MCF 10A (cell line): ENCODE measurements at regions not wholly inside any gene's neighbourhood (a gene's known extent, or its start where the extent isn't known, plus 50 kb on each side); places are given as distances from the start of the nearest gene placed in this dataset.
"Not testable (repeated sequence)": the region's sequence is repeated elsewhere in the genome, so short reads cannot be mapped to it uniquely, and the experiment has no call there.

Experiments used
- BruUV-seq: library from RNA; stranded (reverse); fragments of 400-500 nt; replicated peaks from 2 replicates; lab custom pipeline; 2021; lab: Mats Ljungman, UMichigan
- CTCF ChIA-PET: fragments of 300-600 bp; sonication (Branson Sonifier 250); formaldehyde crosslinking; extraction: SDS; loops from one replicate; lab custom pipeline; 2021; ENCODE audit warnings: antibody characterized with exemption, inconsistent platforms; lab: Yijun Ruan, JAX
- POLR2A ChIA-PET: fragments of 300-600, 350-650 bp; sonication (Branson Sonifier 250); formaldehyde crosslinking; extraction: SDS; loops from one replicate; lab custom pipeline; 2020; ENCODE audit warnings: antibody characterized with exemption, inconsistent platforms; lab: Yijun Ruan, JAX
- DNase-seq: peaks from one replicate; pipeline ENCODE4 v3.0.0-alpha.2; 2018; ENCODE audit not compliant: unreplicated experiment
- H3K27ac Mint-ChIP-seq: one replicate; pipeline ENCODE4 v1.8.0; 2022; ENCODE audit warnings: mild to moderate bottlenecking, low read depth, mixed read lengths; ENCODE audit not compliant: unreplicated experiment
- H3K27me3 Mint-ChIP-seq: one replicate; pipeline ENCODE4 v1.8.0; 2022; ENCODE audit warnings: mixed read lengths; ENCODE audit not compliant: insufficient read depth, unreplicated experiment
- H3K36me3 Mint-ChIP-seq: one replicate; pipeline ENCODE4 v1.8.0; 2022; ENCODE audit warnings: mild to moderate bottlenecking, moderate library complexity, mixed read lengths; ENCODE audit not compliant: insufficient read depth, unreplicated experiment
- H3K4me1 Mint-ChIP-seq: one replicate; pipeline ENCODE4 v1.8.0; 2022; ENCODE audit warnings: mixed read lengths; ENCODE audit not compliant: insufficient read depth, unreplicated experiment
- H3K4me3 Mint-ChIP-seq: one replicate; pipeline ENCODE4 v1.8.0; 2022; ENCODE audit warnings: mild to moderate bottlenecking, moderate library complexity, mixed read lengths; ENCODE audit not compliant: unreplicated experiment
- H3K9me3 Mint-ChIP-seq: one replicate; pipeline ENCODE4 v1.8.0; 2022; ENCODE audit warnings: mixed read lengths; ENCODE audit not compliant: unreplicated experiment
- intact Hi-C: fragments of 100-400 bp; cut with micrococcal nuclease; formaldehyde crosslinking; loops from 2 replicates; pipeline ENCODE4 v1.14.1; 2022
- TF ChIP-seq, protein P1 (sequence below): fragments of 200-600 bp; IDR thresholded peaks from one replicate; pipeline ENCODE4 v1.8.0; 2022; ENCODE audit warnings: antibody characterized with exemption, mild to moderate bottlenecking; ENCODE audit not compliant: unreplicated experiment

DNA sequence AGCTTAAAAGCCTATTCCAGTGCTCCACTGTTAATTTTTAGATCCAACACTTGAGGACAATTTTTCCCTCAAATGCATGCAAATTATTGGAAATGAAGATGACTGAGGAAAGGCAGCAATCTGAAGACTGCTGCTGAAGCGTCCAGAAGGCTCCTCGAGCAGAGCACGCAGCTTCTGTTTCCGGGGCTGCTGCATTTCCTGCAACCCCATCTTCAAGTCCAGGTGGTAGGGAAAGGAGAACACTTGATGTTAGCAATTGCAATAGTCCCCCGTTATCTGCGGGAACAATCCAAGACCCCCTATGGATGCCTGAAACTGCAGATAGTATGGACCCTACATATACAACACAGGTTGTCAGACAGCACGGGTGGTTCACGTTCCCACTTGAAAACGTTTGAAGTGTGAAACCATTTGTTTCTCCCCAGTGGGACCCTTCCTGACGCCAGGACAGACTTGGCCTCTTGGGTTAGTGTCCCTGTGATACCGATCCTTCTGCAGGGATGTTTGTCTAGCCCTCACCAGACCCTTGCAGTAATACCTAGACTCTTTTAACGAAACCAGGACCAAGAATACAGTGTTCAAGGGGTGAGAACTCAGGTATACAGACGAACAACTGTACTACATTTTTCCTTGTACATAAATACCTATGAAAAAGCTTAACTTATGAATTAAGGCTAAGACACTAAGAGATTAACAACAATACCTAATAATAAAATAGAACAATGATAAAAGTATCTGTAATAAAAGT is 152.3 kb downstream of the HSD17B3 start:
- Mint-ChIP-seq H3K9me3 (peaks cover 8% of the 10 kb centered on the region), H3K27me3 (peaks cover 17% of the 10 kb centered on the region), H3K27ac (no peak overlapping the region), H3K4me3 (no peak overlapping the region), H3K36me3 (no peaks in the 10 kb centered on the region), H3K4me1 (no peaks in the 10 kb centered on the region)
- BruUV-seq: no TSS peak
- DNase-seq: no peak
- intact Hi-C loops: no loop called here
- POLR2A ChIA-PET: interaction anchor here (0.6 kb wide), 1 partner anchor 174 kb away, joined by 3 read pairs; no protein-coding TSS in a partner anchor
- CTCF ChIA-PET: no interaction called here
- TF ChIP-seq, protein P1, sequence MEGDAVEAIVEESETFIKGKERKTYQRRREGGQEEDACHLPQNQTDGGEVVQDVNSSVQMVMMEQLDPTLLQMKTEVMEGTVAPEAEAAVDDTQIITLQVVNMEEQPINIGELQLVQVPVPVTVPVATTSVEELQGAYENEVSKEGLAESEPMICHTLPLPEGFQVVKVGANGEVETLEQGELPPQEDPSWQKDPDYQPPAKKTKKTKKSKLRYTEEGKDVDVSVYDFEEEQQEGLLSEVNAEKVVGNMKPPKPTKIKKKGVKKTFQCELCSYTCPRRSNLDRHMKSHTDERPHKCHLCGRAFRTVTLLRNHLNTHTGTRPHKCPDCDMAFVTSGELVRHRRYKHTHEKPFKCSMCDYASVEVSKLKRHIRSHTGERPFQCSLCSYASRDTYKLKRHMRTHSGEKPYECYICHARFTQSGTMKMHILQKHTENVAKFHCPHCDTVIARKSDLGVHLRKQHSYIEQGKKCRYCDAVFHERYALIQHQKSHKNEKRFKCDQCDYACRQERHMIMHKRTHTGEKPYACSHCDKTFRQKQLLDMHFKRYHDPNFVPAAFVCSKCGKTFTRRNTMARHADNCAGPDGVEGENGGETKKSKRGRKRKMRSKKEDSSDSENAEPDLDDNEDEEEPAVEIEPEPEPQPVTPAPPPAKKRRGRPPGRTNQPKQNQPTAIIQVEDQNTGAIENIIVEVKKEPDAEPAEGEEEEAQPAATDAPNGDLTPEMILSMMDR: no peak

DNA sequence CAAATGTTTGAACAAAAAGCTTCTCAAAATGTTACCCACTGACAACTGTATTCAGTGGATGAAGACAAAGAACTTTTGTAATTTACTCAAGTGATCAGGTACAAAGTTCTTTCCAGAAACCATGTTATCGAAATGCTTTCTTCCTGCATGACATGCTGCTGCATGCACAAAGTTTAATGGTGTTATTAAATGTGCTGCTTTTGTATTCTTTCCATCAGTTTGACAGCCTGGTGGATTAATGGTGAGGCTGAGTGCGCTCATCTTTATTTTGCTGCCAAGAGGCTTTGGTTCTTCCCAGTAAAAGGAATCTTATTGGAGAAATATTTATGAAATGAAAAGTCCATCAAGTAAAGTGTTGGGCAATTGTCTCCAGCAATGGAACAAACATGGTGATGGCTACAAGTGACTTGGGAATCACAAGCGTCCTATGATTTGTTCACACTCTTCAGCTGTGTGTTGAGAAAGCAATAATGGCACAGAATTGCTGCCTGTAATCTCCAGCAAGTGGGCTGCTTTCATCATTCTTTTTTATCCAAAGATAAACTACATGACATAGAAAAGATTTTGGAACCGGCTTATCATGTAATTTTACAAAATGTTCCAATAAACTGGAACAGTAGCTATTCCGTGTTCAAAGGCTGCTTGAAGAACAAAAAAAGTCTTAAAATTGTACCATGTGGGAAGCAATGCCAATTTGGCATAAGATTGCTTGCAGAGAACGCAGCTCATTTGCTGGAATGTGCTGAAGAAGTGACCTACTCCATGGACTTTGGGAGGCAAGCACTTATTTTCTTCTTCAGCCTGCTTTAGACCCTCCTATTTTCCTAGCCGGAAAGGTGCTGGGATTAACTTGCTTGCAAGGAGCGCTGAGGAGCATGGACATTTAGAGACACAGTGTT is 153.1 kb downstream of the HSD17B3 start:
- Mint-ChIP-seq H3K4me1 (no peaks in the 10 kb centered on the region), H3K4me3 (no peak overlapping the region), H3K36me3 (no peaks in the 10 kb centered on the region), H3K27me3 (peaks cover 17% of the 10 kb centered on the region), H3K27ac (no peak overlapping the region), H3K9me3 (peaks cover 8% of the 10 kb centered on the region)
- ChIA-PET POLR2A (interaction anchor here (0.6 kb wide), 1 partner anchor 173 kb away, joined by 3 read pairs; no protein-coding TSS in a partner anchor), CTCF (no interaction called here)
- intact Hi-C loops: no loop called here
- TF ChIP-seq, protein P1: no peak
- no TSS peak for BruUV-seq
- no peak for DNase-seq

DNA sequence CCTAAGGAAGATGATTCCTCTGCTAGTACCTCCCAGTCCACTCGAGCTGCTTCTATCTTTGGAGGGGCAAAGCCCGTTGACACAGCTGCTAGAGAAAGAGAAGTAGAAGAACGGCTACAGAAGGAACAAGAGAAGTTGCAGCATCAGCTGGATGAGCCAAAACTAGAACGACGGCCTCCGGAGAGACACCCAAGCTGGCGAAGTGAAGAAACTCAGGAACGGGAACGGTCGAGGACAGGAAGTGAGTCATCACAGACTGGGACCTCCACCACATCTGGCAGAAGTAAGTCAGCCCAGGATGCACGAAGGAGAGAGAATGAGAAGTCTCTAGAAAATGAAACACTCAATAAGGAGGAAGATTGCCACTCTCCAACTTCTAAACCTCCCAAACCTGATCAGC is 154.9 kb downstream of the HSD17B3 start:
- H3K27ac Mint-ChIP-seq, BruUV-seq, H3K4me3 Mint-ChIP-seq, intact Hi-C loops, POLR2A ChIA-PET, H3K36me3 Mint-ChIP-seq, H3K9me3 Mint-ChIP-seq, CTCF ChIA-PET, H3K4me1 Mint-ChIP-seq: not testable (repeated sequence)
- H3K27me3 Mint-ChIP-seq: peaks cover 17% of the 10 kb centered on the region
- DNase-seq: peak; percentile 33

DNA sequence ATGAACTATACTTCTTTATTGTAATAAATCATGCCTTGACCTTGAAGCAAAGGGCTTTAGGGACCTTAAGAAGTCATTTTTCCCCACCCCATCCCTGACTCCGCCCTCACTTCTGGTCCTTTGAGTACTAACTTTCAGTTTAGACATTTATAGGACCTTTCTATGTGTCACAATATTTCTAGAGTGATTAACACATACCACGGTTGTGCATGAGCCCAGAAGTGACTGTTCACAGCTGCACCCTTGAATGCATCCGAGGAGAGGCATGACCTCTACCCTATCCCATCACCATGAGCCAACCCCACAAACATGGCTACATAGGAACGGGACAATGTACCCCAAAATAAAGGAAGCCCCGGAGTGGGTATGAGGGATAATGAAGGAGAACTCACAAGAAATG is 160.3 kb downstream of the HSD17B3 start:
- Mint-ChIP-seq H3K4me1 (peaks cover 16% of the 10 kb centered on the region), H3K9me3 (peaks cover 6% of the 10 kb centered on the region), H3K36me3 (no peaks in the 10 kb centered on the region), H3K27me3 (peaks cover 7% of the 10 kb centered on the region), H3K4me3 (no peak overlapping the region), H3K27ac (no peak overlapping the region)
- CTCF ChIA-PET: no interaction called here
- POLR2A ChIA-PET: no interaction called here
- DNase-seq: peak; percentile 49
- intact Hi-C loops: no loop called here
- no TSS peak for BruUV-seq
- TF ChIP-seq, protein P1: no peak
